ENCODE measurements at regions not wholly inside any gene's neighbourhood (a gene's known extent, or its start where the extent isn't known, plus 50 kb on each side); places are given as distances from the start of the nearest gene placed in this dataset.

DNA sequence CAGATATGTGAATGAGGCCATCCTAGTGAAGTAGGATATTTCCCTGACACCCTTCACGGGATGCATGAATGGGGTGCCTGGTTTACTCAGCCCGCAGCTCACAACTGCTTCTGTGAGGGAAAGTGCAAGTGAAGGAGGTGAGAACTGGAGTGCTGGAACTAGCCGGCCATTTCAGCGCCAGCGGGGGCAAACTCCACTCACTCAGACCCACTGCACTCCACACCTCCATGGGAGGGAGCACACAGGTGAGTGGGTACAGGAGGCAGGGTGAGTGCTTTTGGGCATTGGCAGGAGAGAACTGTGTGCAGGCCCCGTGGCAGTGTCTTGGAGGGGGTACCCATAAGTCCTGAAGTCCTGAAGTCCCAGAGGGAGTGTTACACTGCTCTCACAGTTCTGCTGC, 1008.4 kb downstream of the SLC6A15 start:
- peaks cover 0 to 2% (median 0%) of the 10 kb centered on the region in 3 donors for H3K27me3 Mint-ChIP-seq (ENCODE audit: low read depth in 3 of 3)
- H3K36me3 ChIP-seq (replicated peaks in 1 of 2; ENCODE audit: control insufficient read depth in 1 of 2, insufficient read depth in 2 of 2, low read length in 2 of 2): no peaks in the 10 kb centered on the region
- no peaks in the 10 kb centered on the region for H3K4me1 ChIP-seq (ENCODE audit: control insufficient read depth in 1 of 2, insufficient read depth in 2 of 2, low read length in 2 of 2)
- no peaks in the 10 kb centered on the region for H3K79me2 ChIP-seq (ENCODE audit: insufficient read depth, low read length)
- no peaks in the 10 kb centered on the region for H4K20me1 ChIP-seq (ENCODE audit: insufficient read depth, low read length)
- H3K9ac ChIP-seq (ENCODE audit: insufficient read depth, low read length, poor library complexity, severe bottlenecking): no peak overlapping the region
- H3K4me3 ChIP-seq (replicated peaks in 1 of 3; ENCODE audit: low read depth in 2 of 3, low read length in 3 of 3): no peak overlapping the region
- no peak overlapping the region for H3K27ac ChIP-seq (ENCODE audit: low read depth in 1 of 2, low read length in 2 of 2)
- H3K4me2 ChIP-seq (replicated peaks; ENCODE audit: extremely low read depth, low read length, poor library complexity, severe bottlenecking): no peak overlapping the region
- TF ChIP-seq, protein P1, sequence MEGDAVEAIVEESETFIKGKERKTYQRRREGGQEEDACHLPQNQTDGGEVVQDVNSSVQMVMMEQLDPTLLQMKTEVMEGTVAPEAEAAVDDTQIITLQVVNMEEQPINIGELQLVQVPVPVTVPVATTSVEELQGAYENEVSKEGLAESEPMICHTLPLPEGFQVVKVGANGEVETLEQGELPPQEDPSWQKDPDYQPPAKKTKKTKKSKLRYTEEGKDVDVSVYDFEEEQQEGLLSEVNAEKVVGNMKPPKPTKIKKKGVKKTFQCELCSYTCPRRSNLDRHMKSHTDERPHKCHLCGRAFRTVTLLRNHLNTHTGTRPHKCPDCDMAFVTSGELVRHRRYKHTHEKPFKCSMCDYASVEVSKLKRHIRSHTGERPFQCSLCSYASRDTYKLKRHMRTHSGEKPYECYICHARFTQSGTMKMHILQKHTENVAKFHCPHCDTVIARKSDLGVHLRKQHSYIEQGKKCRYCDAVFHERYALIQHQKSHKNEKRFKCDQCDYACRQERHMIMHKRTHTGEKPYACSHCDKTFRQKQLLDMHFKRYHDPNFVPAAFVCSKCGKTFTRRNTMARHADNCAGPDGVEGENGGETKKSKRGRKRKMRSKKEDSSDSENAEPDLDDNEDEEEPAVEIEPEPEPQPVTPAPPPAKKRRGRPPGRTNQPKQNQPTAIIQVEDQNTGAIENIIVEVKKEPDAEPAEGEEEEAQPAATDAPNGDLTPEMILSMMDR (IDR thresholded peaks at IDR 0.05): no peak
- no peak overlapping the region for H3K27ac Mint-ChIP-seq
- H3K9me3 Mint-ChIP-seq: peaks cover 0 to 8% (median 7%) of the 10 kb centered on the region in 7 donors
- H3K27me3 ChIP-seq (ENCODE audit: control insufficient read depth in 2 of 2, insufficient read depth in 2 of 2, low read length in 2 of 2): no peaks in the 10 kb centered on the region
- no peaks in the 10 kb centered on the region for H3K36me3 Mint-ChIP-seq
- no peak for DNase-seq
- 67% methylated on average over 1 of the region's 6 CpGs for WGBS (ENCODE audit: insufficient coverage)
- no peaks in the 10 kb centered on the region for H3K4me1 Mint-ChIP-seq
- no peak overlapping the region for H2AFZ ChIP-seq (ENCODE audit: insufficient read depth, low read depth, low read length, poor library complexity, severe bottlenecking)
- H3K9me3 ChIP-seq (replicated peaks in 1 of 2; ENCODE audit: control insufficient read depth in 1 of 2, insufficient read depth in 1 of 2, low read length in 2 of 2): peaks cover 0 to 2% of the 10 kb centered on the region in 2 donors
- intact Hi-C loops (cut with micrococcal nuclease): no loop called here
- no peak overlapping the region for H3K4me3 Mint-ChIP-seq

DNA sequence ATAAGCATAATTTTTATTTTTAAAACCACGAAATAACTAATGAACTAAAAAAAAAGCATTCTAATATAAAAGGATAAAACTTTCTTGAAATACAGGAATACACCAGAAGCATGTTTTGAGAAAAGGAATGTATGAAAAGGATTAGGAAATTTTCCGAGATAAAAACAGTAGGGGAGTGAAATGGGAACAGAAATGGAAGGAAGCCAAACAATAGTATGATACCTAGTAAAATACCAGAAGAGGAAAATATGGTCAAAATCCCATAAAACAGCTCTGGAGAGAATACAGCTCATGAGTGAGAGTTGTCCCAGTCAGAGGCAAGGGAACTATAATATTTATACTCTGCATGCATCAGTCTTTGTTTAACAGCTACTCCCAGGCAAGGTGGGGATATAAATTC, 1016.2 kb downstream of the SLC6A15 start:
- Histone ChIP-seq H3K79me2 (ENCODE audit: insufficient read depth, low read length) (no peaks in the 10 kb centered on the region), H4K20me1 (ENCODE audit: insufficient read depth, low read length) (no peaks in the 10 kb centered on the region), H3K27me3 (ENCODE audit: control insufficient read depth in 2 of 2, insufficient read depth in 2 of 2, low read length in 2 of 2) (no peaks in the 10 kb centered on the region), H3K4me2 (replicated peaks; ENCODE audit: extremely low read depth, low read length, poor library complexity, severe bottlenecking) (no peak overlapping the region), H2AFZ (ENCODE audit: insufficient read depth, low read depth, low read length, poor library complexity, severe bottlenecking) (no peak overlapping the region), H3K4me3 (replicated peaks in 1 of 3; ENCODE audit: low read depth in 2 of 3, low read length in 3 of 3) (no peak overlapping the region), H3K27ac (ENCODE audit: low read depth in 1 of 2, low read length in 2 of 2) (no peak overlapping the region), H3K9me3 (replicated peaks in 1 of 2; ENCODE audit: control insufficient read depth in 1 of 2, insufficient read depth in 1 of 2, low read length in 2 of 2) (peaks cover 0 to 6% of the 10 kb centered on the region in 2 donors), H3K36me3 (replicated peaks in 1 of 2; ENCODE audit: control insufficient read depth in 1 of 2, insufficient read depth in 2 of 2, low read length in 2 of 2) (no peaks in the 10 kb centered on the region), H3K9ac (ENCODE audit: insufficient read depth, low read length, poor library complexity, severe bottlenecking) (no peak overlapping the region), H3K4me1 (ENCODE audit: control insufficient read depth in 1 of 2, insufficient read depth in 2 of 2, low read length in 2 of 2) (no peaks in the 10 kb centered on the region)
- no peak overlapping the region for H3K4me3 Mint-ChIP-seq
- no peaks in the 10 kb centered on the region for H3K27me3 Mint-ChIP-seq (ENCODE audit: low read depth in 3 of 3)
- peaks cover 0 to 9% (median 3%) of the 10 kb centered on the region in 7 donors for H3K9me3 Mint-ChIP-seq
- H3K27ac Mint-ChIP-seq: no peak overlapping the region
- intact Hi-C loops (cut with micrococcal nuclease): no loop called here
- TF ChIP-seq, protein P1 (IDR thresholded peaks at IDR 0.05): no peak
- H3K36me3 Mint-ChIP-seq: no peaks in the 10 kb centered on the region
- no CpG with 5 or more reads among the region's 2 CpGs for WGBS (ENCODE audit: insufficient coverage)
- DNase-seq: no peak
- H3K4me1 Mint-ChIP-seq: no peaks in the 10 kb centered on the region

Data from CD14-positive monocyte (primary cell).